Breast epithelium (tissue), 3 donors: ENCODE measurements at regions not wholly inside any gene's neighbourhood (a gene's known extent, or its start where the extent isn't known, plus 50 kb on each side); places are given as distances from the start of the nearest gene placed in this dataset.

Experiments used
- POLR2A ChIP-seq: fragments of 450-650 bp; IDR thresholded peaks from one replicate; pipeline ENCODE4 v1.6.1; 2016; ENCODE audit warnings: antibody characterized with exemption, mild to moderate bottlenecking, moderate library complexity
- POLR2AphosphoS5 ChIP-seq, 3 donors: sonication (generic); formaldehyde crosslinking; IDR thresholded peaks; one replicate each; pipeline ENCODE4 v1.6.1; 2017; ENCODE audit warnings: antibody characterized with exemption in 3 of 3
- TF ChIP-seq, protein P1 (sequence below), 3 donors: fragments of 450-650 bp; IDR thresholded peaks; one replicate each; pipeline ENCODE4 v1.5.1; 2016 to 2017; ENCODE audit warnings: antibody characterized with exemption in 3 of 3, mild to moderate bottlenecking in 3 of 3, moderate library complexity in 3 of 3

DNA sequence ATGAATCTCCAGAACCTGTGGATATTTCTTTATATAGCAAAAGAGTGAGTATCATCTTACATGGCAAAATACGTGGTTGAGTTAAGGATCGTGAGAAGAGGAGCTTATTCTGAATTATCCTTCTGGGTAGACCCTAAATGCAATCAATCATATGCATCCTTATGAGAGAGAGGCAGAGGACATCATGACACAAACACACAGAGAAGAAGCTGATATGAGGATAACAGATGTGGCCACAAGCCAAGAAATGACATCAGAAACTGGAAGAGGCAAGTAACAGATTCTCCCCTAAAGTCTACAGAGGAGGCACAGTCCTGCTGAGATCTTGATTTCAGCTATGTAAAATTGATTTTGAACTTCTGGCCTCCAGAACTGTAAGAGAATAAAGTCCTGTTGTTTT, 730.2 kb upstream of the ZNF804A start:
- TF ChIP-seq, protein P1, sequence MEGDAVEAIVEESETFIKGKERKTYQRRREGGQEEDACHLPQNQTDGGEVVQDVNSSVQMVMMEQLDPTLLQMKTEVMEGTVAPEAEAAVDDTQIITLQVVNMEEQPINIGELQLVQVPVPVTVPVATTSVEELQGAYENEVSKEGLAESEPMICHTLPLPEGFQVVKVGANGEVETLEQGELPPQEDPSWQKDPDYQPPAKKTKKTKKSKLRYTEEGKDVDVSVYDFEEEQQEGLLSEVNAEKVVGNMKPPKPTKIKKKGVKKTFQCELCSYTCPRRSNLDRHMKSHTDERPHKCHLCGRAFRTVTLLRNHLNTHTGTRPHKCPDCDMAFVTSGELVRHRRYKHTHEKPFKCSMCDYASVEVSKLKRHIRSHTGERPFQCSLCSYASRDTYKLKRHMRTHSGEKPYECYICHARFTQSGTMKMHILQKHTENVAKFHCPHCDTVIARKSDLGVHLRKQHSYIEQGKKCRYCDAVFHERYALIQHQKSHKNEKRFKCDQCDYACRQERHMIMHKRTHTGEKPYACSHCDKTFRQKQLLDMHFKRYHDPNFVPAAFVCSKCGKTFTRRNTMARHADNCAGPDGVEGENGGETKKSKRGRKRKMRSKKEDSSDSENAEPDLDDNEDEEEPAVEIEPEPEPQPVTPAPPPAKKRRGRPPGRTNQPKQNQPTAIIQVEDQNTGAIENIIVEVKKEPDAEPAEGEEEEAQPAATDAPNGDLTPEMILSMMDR (IDR thresholded peaks at IDR 0.05) = no peak
- TF ChIP-seq POLR2A (no peak), POLR2AphosphoS5 (IDR thresholded peaks at IDR 0.05) (no peak)
